Thymus (tissue), 11 donors: ENCODE measurements at regions not wholly inside any gene's neighbourhood (a gene's known extent, or its start where the extent isn't known, plus 50 kb on each side); places are given as distances from the start of the nearest gene placed in this dataset.
"Not testable (repeated sequence)": the region's sequence is repeated elsewhere in the genome, so short reads cannot be mapped to it uniquely, and the experiment has no call there.

ENCODE experiments used
- DNase-seq, 9 donors: peaks; one replicate each; pipeline ENCODE4 v3.0.0-alpha.2; 2013; ENCODE audit warnings: low spot score in 9 of 9, low read depth in 6 of 9, missing footprints in 1 of 9
- H3K27ac ChIP-seq, 2 donors: one replicate each; pipeline ENCODE4 v1.5.1; 2013; ENCODE audit warnings: control low read depth in 1 of 2, low read depth in 1 of 2, low read length in 1 of 2, mild to moderate bottlenecking in 1 of 2, moderate library complexity in 1 of 2
- H3K27me3 ChIP-seq, 2 donors: one replicate each; pipeline ENCODE4 v1.5.1; 2013; ENCODE audit warnings: low read length in 1 of 2; ENCODE audit not compliant: control insufficient read depth in 2 of 2, insufficient read depth in 1 of 2
- H3K36me3 ChIP-seq, 2 donors: one replicate each; pipeline ENCODE4 v1.5.1; 2013; ENCODE audit warnings: low read length in 1 of 2, mild to moderate bottlenecking in 1 of 2, moderate library complexity in 1 of 2; ENCODE audit not compliant: control insufficient read depth in 2 of 2, insufficient read depth in 2 of 2
- H3K4me1 ChIP-seq, 2 donors: one replicate each; pipeline ENCODE4 v1.5.1; 2013; ENCODE audit warnings: low read length in 2 of 2; ENCODE audit not compliant: control insufficient read depth in 2 of 2, insufficient read depth in 2 of 2
- H3K4me3 ChIP-seq, 2 donors: one replicate each; pipeline ENCODE4 v1.5.1; 2013; ENCODE audit warnings: low read length in 2 of 2, control low read depth in 1 of 2, mild to moderate bottlenecking in 1 of 2
- H3K9me3 ChIP-seq, 2 donors: one replicate each; pipeline ENCODE4 v1.5.1; 2013; ENCODE audit warnings: low read length in 1 of 2, mild to moderate bottlenecking in 1 of 2; ENCODE audit not compliant: control insufficient read depth in 2 of 2, insufficient read depth in 1 of 2
- WGBS: extraction: QIAGEN DNeasy Blood & Tissue Kit; methylation state at CpG from one replicate; pipeline ENCODE4 v1.1.7; 2013; 5-methylcytosine and 5-hydroxymethylcytosine counted together
- donor health status: healthy.

- Histone ChIP-seq H3K36me3 (no peaks in the 10 kb centered on the region), H3K27me3 (no peaks in the 10 kb centered on the region), H3K27ac (no peak overlapping the region), H3K4me3 (no peak overlapping the region), H3K4me1 (no peaks in the 10 kb centered on the region), H3K9me3 (no peaks in the 10 kb centered on the region)
- no peak for DNase-seq
Observed at GRCh38 chr2:183872131-183872530, 726.2 kb upstream of the ZNF804A start.

GRCh38 chr2:183881978-183882377 lies 716.4 kb upstream of the ZNF804A start:
- H3K4me1 ChIP-seq = no peaks in the 10 kb centered on the region
- no peaks in the 10 kb centered on the region for H3K27me3 ChIP-seq
- 92% methylated on average over 1 of the region's 1 CpG for WGBS
- no peak for DNase-seq
- no peak overlapping the region for H3K27ac ChIP-seq
- no peak overlapping the region for H3K4me3 ChIP-seq
- peaks cover 0 to 5% of the 10 kb centered on the region in 2 donors for H3K9me3 ChIP-seq
- no peaks in the 10 kb centered on the region for H3K36me3 ChIP-seq

- H3K4me1 ChIP-seq = no peaks in the 10 kb centered on the region
- peaks cover 0 to 8% of the 10 kb centered on the region in 2 donors for H3K9me3 ChIP-seq
- DNase-seq = no peak
- H3K27me3 ChIP-seq = no peaks in the 10 kb centered on the region
- H3K27ac ChIP-seq = no peak overlapping the region
- no peaks in the 10 kb centered on the region for H3K36me3 ChIP-seq
- 97% methylated on average over 31 of the region's 31 CpGs for WGBS
- no peak overlapping the region for H3K4me3 ChIP-seq
Observed at GRCh38 chr2:183892315-183892941, 705.9 kb upstream of the ZNF804A start.

- Histone ChIP-seq H3K36me3 (no peaks in the 10 kb centered on the region), H3K27ac (no peak overlapping the region), H3K4me3 (no peak overlapping the region), H3K9me3 (no peaks in the 10 kb centered on the region), H3K4me1 (no peaks in the 10 kb centered on the region), H3K27me3 (no peaks in the 10 kb centered on the region)
- no peak for DNase-seq
- 94% methylated on average over 1 of the region's 1 CpG for whole genome bisulfite sequencing
Observed at GRCh38 chr2:183898641-183899040, 699.7 kb upstream of the ZNF804A start.

- no peaks in the 10 kb centered on the region for H3K4me1 ChIP-seq
- no peak overlapping the region for H3K27ac ChIP-seq
- no peaks in the 10 kb centered on the region for H3K9me3 ChIP-seq
- no peaks in the 10 kb centered on the region for H3K27me3 ChIP-seq
- H3K36me3 ChIP-seq = no peaks in the 10 kb centered on the region
- no peak for DNase-seq
- no peak overlapping the region for H3K4me3 ChIP-seq
Observed at GRCh38 chr2:183901931-183902330, 696.4 kb upstream of the ZNF804A start.

GRCh38 chr2:183903026-183903425 lies 695.3 kb upstream of the ZNF804A start:
- Histone ChIP-seq H3K9me3 (no peaks in the 10 kb centered on the region), H3K4me1 (no peaks in the 10 kb centered on the region), H3K27me3 (no peaks in the 10 kb centered on the region), H3K4me3 (no peak overlapping the region), H3K27ac (no peak overlapping the region), H3K36me3 (no peaks in the 10 kb centered on the region)
- DNase-seq = no peak
- WGBS = 97% methylated on average over 2 of the region's 2 CpGs

GRCh38 chr2:183916041-183916440 lies 682.3 kb upstream of the ZNF804A start:
- not testable (repeated sequence) for DNase-seq, H3K4me1 ChIP-seq, H3K36me3 ChIP-seq, H3K4me3 ChIP-seq, H3K9me3 ChIP-seq, H3K27me3 ChIP-seq, H3K27ac ChIP-seq
- WGBS = 75% methylated on average over 3 of the region's 3 CpGs

- DNase-seq = no peak
- no peaks in the 10 kb centered on the region for H3K27me3 ChIP-seq
- peaks cover 0 to 3% of the 10 kb centered on the region in 2 donors for H3K9me3 ChIP-seq
- 66% methylated on average over 1 of the region's 1 CpG for WGBS
- no peak overlapping the region for H3K27ac ChIP-seq
- no peaks in the 10 kb centered on the region for H3K4me1 ChIP-seq
- H3K4me3 ChIP-seq = no peak overlapping the region
- H3K36me3 ChIP-seq = no peaks in the 10 kb centered on the region
Observed at GRCh38 chr2:183919167-183919566, 679.2 kb upstream of the ZNF804A start.

- H3K36me3 ChIP-seq = no peaks in the 10 kb centered on the region
- no peaks in the 10 kb centered on the region for H3K4me1 ChIP-seq
- 93% methylated on average over 2 of the region's 2 CpGs for WGBS
- H3K4me3 ChIP-seq = no peak overlapping the region
- no peaks in the 10 kb centered on the region for H3K27me3 ChIP-seq
- no peak for DNase-seq
- peaks cover 0 to 3% of the 10 kb centered on the region in 2 donors for H3K9me3 ChIP-seq
- H3K27ac ChIP-seq = no peak overlapping the region
Observed at GRCh38 chr2:183919926-183920325, 678.4 kb upstream of the ZNF804A start.

GRCh38 chr2:183925281-183925680 lies 673.0 kb upstream of the ZNF804A start:
- Histone ChIP-seq H3K27me3 (no peaks in the 10 kb centered on the region), H3K4me1 (no peaks in the 10 kb centered on the region), H3K4me3 (no peak overlapping the region), H3K9me3 (no peaks in the 10 kb centered on the region), H3K27ac (no peak overlapping the region), H3K36me3 (no peaks in the 10 kb centered on the region)
- WGBS = 96% methylated on average over 1 of the region's 1 CpG
- no peak for DNase-seq
